Stimulated activated CD4-positive, alpha-beta T cell treated with anti-CD3 and anti-CD28 coated beads, Interleukin-15, amount 100 ng/mL, for 24 hours (primary cell): ENCODE measurements at regions not wholly inside any gene's neighbourhood (a gene's known extent, or its start where the extent isn't known, plus 50 kb on each side); places are given as distances from the start of the nearest gene placed in this dataset.

Experiments
- DNase-seq: peaks from one replicate; pipeline ENCODE4 v3.0.0-alpha.2; 2020

DNA sequence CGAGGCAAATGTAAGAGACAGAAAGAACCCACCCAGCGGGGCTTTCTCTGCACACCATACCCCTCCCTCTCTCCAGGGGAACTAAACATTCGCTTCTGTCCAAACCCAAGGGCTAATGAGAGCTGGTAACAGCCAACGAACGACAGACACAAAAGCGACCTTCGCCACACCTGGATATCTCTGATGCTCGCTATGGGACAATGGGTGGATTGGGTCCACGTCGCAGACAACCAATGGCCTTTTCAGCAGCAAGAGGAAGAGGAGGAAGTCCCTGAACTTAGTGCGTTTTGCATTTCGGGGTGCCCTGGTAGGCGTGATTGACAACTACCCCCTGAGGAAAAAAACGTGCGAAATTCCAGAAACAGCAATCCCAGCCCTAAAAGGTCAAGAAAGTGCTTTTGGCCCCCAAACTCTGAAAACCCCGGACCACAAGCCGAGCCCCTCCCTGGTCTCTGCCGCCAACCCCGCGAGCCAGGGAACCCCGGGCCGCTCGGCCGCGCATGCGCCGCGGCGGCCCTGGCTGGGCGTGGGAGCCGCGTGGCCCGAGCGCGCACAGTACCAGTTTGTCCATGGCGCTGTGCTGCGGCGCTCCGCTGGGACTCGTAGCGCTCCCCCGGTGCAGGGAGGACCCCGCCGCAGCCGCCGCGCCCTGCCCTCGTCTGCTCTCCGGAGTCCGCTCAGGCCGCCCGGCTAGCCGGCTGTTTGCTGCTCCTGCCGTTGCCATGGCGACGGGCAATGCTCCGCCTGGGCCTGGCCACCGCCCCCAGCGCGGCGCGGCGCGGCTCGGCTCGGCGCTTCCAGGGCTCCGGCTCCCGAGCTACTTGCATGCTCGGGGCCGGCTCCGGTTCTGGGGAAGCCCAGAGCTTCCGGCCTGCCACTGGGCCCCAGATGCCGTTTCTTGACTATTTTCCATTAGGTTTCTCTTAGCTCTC lies 66.9 kb upstream of the DNAH5 start:
- DNase-seq: peak; percentile 75

- DNase-seq: no peak
Observed at GRCh38 chr5:14009575-14009974, 65.1 kb upstream of the DNAH5 start.

GRCh38 chr5:14008819-14009311 lies 64.4 kb upstream of the DNAH5 start:
- no peak for DNase-seq

- DNase-seq: no peak
Observed at GRCh38 chr5:14006823-14007520, 62.5 kb upstream of the DNAH5 start.

- no peak for DNase-seq
Observed at GRCh38 chr5:14004598-14005394, 60.3 kb upstream of the DNAH5 start.

- no peak for DNase-seq
Observed at GRCh38 chr5:14003936-14004335, 59.4 kb upstream of the DNAH5 start.

GRCh38 chr5:14003513-14003912 lies 59.0 kb upstream of the DNAH5 start:
- DNase-seq: no peak

DNA sequence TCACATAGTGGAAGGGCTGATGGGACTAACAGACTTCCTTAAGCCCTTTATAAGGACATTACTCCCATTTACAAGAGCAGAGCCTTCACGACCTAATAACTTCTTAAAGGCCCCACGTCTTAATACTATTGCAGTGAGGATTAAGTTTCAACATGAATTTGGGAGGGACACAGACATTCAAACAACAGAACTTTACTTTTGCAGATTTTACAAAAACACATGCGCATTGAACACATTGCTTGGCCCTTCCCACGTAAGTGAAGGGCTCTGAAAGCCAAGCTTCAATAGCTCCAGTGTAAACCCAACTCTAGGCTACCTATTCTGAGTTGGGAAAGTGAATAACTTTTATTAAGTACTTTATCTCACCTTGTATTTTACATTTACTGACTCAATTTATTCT lies 53.8 kb upstream of the DNAH5 start:
- no peak for DNase-seq

DNA sequence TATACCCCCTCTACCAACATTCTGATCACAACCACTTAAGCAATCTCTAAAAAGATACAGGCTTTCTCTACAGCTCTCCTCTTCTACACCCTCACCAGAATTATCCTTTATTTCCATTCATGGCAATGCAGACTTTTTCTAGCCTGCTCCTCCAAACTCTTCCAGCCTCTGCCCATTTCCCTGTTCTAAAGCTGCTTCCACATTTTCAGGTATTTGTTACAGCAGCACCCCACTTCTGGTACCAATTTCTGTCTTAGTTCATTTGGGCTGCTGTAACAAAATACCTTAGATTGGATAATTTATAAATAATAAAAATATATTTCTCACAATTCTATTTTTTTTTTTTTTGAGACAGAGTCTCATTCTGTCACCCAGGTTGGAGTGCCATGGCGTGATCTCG lies 53.0 kb upstream of the DNAH5 start:
- DNase-seq: no peak

DNA sequence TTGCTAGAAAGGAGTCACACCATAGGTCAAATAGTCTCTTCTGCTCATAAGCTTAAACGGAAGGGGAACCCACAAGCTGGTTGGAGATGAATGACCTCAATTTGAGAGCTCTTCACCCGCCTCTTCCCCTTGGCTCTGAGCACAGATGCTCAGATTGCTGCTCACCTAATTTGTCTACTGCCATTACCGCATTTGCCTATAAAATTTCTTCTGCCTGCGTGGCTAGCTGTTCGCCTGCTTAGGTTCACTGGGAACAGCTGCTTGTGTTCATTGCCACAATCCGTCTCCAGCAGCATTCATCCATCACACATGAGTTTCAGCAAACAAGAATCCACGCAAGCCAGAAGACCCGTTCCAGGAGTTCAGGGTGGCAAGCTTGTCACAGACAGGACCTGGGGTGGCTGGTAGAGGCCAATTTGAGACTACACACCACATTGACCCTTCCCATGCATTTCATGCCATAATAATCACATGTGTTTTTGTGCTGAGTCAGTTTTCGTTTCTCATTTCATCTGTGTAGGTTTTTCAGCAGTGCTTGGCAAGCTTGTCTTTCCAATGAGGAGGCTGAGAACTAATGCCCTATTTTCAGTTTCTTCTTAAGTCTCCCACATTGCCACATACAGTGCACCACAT lies 50.2 kb upstream of the DNAH5 start:
- DNase-seq: no peak
